ENCODE measurements at regions not wholly inside any gene's neighbourhood (a gene's known extent, or its start where the extent isn't known, plus 50 kb on each side); places are given as distances from the start of the nearest gene placed in this dataset.

DNA sequence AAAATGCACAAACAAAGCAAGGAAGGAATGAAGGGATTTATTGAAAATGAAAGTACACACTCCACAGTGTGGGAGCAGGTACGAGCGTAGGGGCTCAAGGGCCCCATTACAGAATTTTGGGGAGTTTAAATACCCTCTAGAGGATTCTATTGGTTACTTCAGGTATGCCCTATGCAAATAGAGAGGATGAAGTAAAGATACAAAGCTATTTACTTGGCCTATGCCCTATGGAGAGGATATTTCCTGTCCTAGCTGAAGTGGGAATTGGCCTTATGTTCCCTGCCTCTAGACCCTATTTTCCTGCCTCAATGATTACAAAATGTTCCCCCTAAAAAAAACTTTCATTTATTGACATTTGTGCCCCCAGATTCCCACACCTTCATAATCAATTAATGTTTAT, 59.7 kb upstream of the ASIP start:
- Histone ChIP-seq H3K4me1 (ENCODE audit: control insufficient read depth in 5 of 5, insufficient read depth in 5 of 5, low read length in 5 of 5) (no peaks in the 10 kb centered on the region), H3K27ac (ENCODE audit: low read depth in 1 of 2, low read length in 1 of 2) (no peak overlapping the region), H3K4me3 (no peak overlapping the region), H3K36me3 (ENCODE audit: control insufficient read depth in 4 of 4, insufficient read depth in 4 of 4, low read length in 4 of 4) (no peaks in the 10 kb centered on the region), H3K9ac (ENCODE audit: insufficient read depth in 1 of 2, low read length in 2 of 2) (no peak overlapping the region), H3K27me3 (ENCODE audit: control insufficient read depth in 3 of 3, insufficient read depth in 3 of 3, low read length in 2 of 3) (no peaks in the 10 kb centered on the region), H3K9me3 (ENCODE audit: control insufficient read depth in 4 of 4, insufficient read depth in 3 of 4, low read length in 3 of 4) (no peaks in the 10 kb centered on the region)
- TF ChIP-seq, protein P1, sequence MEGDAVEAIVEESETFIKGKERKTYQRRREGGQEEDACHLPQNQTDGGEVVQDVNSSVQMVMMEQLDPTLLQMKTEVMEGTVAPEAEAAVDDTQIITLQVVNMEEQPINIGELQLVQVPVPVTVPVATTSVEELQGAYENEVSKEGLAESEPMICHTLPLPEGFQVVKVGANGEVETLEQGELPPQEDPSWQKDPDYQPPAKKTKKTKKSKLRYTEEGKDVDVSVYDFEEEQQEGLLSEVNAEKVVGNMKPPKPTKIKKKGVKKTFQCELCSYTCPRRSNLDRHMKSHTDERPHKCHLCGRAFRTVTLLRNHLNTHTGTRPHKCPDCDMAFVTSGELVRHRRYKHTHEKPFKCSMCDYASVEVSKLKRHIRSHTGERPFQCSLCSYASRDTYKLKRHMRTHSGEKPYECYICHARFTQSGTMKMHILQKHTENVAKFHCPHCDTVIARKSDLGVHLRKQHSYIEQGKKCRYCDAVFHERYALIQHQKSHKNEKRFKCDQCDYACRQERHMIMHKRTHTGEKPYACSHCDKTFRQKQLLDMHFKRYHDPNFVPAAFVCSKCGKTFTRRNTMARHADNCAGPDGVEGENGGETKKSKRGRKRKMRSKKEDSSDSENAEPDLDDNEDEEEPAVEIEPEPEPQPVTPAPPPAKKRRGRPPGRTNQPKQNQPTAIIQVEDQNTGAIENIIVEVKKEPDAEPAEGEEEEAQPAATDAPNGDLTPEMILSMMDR (IDR thresholded peaks at IDR 0.05; ENCODE audit: control extremely low read depth, extremely low read depth), result no peak
- WGBS, 2 donors, result 62 to 87% methylated on average over 2 of the region's 2 CpGs
- DNase-seq, result no peak
- no peak for ATAC-seq (ENCODE audit: insufficient read depth, low FRiP score)

DNA sequence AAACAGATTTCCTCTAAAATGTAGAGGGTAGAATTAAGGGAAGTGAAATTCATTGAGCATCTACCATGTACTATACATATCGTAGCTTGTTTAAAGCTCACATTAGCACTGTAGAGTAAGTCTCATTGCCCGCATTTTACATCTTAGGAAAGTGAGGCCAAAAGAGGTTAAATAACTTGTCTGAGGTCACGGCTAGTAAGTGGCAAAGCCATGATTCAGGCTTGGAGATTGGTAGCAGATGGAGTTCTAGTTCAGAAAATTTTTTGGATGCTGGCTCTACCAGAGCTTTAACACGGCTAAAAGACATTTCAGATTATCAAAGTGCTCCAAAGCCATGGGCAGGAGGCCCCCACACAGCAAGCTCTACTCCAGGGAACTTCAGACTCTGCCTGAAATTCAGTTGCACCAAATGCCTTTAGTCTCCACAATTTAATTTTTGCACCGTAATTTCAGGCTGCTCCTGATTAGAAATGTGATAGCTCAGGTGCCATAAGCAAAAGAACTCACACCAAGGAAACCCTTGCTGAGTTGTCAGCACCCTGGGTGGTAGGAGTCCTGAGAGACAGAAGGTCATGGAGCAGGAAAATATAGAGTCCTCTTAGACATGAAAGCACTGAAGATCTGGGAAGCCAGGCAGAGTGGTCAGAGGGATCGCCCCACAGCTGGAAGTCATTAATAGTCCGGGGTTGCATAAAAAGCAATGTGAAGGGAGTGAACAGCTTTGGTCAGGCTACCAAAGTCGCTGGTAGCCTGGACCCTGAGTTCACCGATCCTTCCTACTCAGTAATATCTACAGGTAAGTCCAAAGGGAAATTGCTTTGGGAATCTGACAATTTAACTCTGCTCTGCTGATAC, 55.2 kb upstream of the ASIP start:
- Histone ChIP-seq H3K36me3 (ENCODE audit: control insufficient read depth in 4 of 4, insufficient read depth in 4 of 4, low read length in 4 of 4) (no peaks in the 10 kb centered on the region), H3K9me3 (ENCODE audit: control insufficient read depth in 4 of 4, insufficient read depth in 3 of 4, low read length in 3 of 4) (no peaks in the 10 kb centered on the region), H3K27ac (ENCODE audit: low read depth in 1 of 2, low read length in 1 of 2) (no peak overlapping the region), H3K27me3 (ENCODE audit: control insufficient read depth in 3 of 3, insufficient read depth in 3 of 3, low read length in 2 of 3) (no peaks in the 10 kb centered on the region), H3K4me3 (no peak overlapping the region), H3K4me1 (ENCODE audit: control insufficient read depth in 5 of 5, insufficient read depth in 5 of 5, low read length in 5 of 5) (no peaks in the 10 kb centered on the region), H3K9ac (ENCODE audit: insufficient read depth in 1 of 2, low read length in 2 of 2) (no peak overlapping the region)
- WGBS, 2 donors, result 83 to 86% methylated on average over 9 of the region's 9 CpGs
- ATAC-seq (ENCODE audit: insufficient read depth, low FRiP score), result no peak
- TF ChIP-seq, protein P1 (IDR thresholded peaks at IDR 0.05; ENCODE audit: control extremely low read depth, extremely low read depth), result no peak
- no peak for DNase-seq

DNA sequence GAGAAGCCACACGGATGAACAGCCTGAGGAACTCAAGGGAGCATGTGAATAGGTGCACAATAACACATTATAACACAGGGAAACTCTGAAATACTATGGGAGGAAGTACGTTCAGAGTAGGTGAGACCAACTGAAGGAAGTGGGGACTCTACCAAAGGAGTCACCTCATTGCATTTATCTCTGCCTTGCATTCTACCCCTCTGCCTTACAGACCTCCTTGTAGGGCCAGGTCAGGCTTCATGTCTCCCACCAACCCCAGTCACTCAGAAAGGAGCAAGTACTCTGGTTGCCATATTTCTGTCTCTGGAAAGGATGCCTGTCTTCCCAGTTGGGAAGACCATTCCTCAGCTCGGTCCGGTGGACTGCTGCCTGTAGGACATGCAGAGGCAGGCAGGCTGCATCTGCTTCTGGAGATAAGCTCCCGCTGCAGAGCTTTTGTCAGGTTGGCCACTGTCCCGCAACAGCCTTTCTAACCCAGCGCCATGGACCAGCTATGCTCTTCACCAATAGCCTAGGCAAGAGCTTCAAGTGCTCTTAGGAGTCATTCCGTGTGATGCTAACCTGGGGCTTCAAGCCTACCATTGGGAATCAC, 51.6 kb upstream of the ASIP start:
- no peak for ATAC-seq (ENCODE audit: insufficient read depth, low FRiP score)
- 80 to 83% methylated on average over 8 of the region's 8 CpGs for WGBS, 2 donors
- Histone ChIP-seq H3K36me3 (ENCODE audit: control insufficient read depth in 4 of 4, insufficient read depth in 4 of 4, low read length in 4 of 4) (no peaks in the 10 kb centered on the region), H3K4me3 (no peak overlapping the region), H3K9me3 (ENCODE audit: control insufficient read depth in 4 of 4, insufficient read depth in 3 of 4, low read length in 3 of 4) (no peaks in the 10 kb centered on the region), H3K27me3 (ENCODE audit: control insufficient read depth in 3 of 3, insufficient read depth in 3 of 3, low read length in 2 of 3) (no peaks in the 10 kb centered on the region), H3K4me1 (ENCODE audit: control insufficient read depth in 5 of 5, insufficient read depth in 5 of 5, low read length in 5 of 5) (no peaks in the 10 kb centered on the region), H3K9ac (ENCODE audit: insufficient read depth in 1 of 2, low read length in 2 of 2) (no peak overlapping the region), H3K27ac (ENCODE audit: low read depth in 1 of 2, low read length in 1 of 2) (no peak overlapping the region)
- no peak for DNase-seq
- TF ChIP-seq, protein P1 (IDR thresholded peaks at IDR 0.05; ENCODE audit: control extremely low read depth, extremely low read depth), result no peak
